HG02938 (cell line): ENCODE measurements at regions not wholly inside any gene's neighbourhood (a gene's known extent, or its start where the extent isn't known, plus 50 kb on each side); places are given as distances from the start of the nearest gene placed in this dataset.

Source experiments
- ATAC-seq: cut with Tn5 transposase; IDR thresholded peaks from one replicate; pipeline ENCODE4 v1.9.1; 2021; ENCODE audit warnings: mild to moderate bottlenecking, moderate library complexity; ENCODE audit not compliant: unreplicated experiment

- no peak for ATAC-seq
These were observed 490.4 kb upstream of the SEMA3A start for GRCh38 chr7:84684836-84685480.

DNA sequence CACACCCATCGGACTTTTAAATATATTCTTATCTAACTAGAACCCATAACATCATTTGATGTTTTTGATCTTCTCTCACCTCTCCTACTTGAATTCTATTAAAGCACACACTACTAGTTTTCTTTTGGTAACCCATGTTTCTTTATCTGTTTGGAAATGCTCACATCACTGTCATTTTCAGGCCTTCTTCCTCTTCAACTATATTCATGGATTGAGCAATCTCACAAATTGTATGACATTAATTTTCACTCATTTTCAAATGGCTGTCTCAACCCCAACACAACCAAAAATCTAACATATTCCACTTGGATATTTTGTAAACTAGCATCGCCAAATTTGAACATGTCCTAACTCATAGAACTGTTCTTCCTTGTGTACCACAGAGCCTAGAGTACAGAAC, 488.0 kb upstream of the SEMA3A start:
- no peak for ATAC-seq

- ATAC-seq = no peak
These were observed 484.3 kb upstream of the SEMA3A start for GRCh38 chr7:84678841-84679240.

DNA sequence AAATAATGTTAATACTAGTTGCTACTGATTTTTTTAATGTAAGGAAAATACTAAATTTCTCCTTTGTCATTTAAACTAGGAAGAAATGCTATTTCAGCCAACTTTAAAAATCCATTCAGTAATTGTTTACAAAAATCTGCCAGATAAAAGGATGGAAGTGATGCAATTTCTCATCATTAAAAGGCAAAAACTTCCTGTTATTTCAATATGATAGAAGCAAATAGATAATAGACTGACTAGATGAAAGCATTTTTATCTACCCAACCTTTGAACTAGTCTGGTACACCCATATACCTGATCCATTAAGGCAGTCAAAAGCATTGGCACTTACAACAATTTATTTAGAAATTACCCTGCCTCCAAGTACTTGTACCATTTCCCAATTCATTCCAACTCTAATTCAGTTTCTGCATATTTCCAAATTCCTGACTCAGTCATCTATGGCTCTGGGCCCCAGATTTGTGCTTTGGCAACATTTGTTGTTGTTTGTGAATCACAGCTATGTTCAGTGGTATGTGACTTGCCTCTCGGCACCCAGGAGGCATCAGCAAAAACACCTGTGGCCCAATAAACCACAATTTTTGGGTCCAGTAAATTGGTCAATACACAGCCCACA, 482.6 kb upstream of the SEMA3A start:
- no peak for ATAC-seq

- no peak for ATAC-seq
These were observed 481.0 kb upstream of the SEMA3A start for GRCh38 chr7:84675633-84676034.

GRCh38 chr7:84674236-84674913, 479.8 kb upstream of the SEMA3A start:
- ATAC-seq = no peak

- ATAC-seq = no peak
These were observed 474.7 kb upstream of the SEMA3A start for GRCh38 chr7:84669177-84669732.

DNA sequence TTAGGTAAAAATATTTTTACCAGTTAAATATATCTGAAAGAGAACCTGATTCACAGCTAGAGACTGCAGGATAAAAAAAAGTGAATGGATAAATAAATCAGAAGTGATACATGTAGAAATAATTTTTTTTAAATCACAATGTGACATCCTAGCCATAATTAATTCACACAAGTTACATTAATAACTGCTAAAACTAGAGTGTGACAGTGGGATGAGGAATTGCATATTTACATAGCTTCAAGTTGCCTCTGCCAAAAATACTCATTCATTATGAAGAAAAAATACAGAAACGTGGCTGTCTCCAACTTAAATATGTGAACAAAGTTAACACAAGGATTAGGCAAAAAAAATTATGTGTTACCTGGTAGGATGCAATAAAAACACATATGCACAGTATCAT, 473.5 kb upstream of the SEMA3A start:
- ATAC-seq = no peak

- ATAC-seq = no peak
These were observed 472.1 kb upstream of the SEMA3A start for GRCh38 chr7:84666651-84667050.

GRCh38 chr7:84665339-84665738, 470.8 kb upstream of the SEMA3A start:
- ATAC-seq = no peak

- ATAC-seq = no peak
These were observed 470.0 kb upstream of the SEMA3A start for GRCh38 chr7:84664626-84665025.

- ATAC-seq = no peak
These were observed 468.6 kb upstream of the SEMA3A start for GRCh38 chr7:84663224-84663623.

DNA sequence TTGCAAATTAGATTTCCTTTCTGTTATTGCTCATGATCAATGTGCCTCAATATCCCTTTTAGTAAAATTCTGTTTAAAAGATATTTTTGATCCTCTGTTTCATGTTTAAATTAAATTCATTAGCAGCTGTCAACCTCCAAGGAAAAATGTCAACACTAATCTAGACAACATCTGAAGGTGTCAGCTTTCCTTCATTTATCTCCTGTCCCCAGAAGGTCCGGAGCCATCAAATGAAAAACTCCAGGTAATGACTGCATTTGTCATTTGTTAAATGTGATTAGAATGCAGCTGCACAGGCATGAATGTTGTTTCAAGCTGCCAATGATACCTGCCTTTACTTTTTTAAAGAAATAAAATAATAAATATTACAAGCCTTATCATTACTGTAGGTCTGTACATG, 463.7 kb upstream of the SEMA3A start:
- ATAC-seq = no peak

DNA sequence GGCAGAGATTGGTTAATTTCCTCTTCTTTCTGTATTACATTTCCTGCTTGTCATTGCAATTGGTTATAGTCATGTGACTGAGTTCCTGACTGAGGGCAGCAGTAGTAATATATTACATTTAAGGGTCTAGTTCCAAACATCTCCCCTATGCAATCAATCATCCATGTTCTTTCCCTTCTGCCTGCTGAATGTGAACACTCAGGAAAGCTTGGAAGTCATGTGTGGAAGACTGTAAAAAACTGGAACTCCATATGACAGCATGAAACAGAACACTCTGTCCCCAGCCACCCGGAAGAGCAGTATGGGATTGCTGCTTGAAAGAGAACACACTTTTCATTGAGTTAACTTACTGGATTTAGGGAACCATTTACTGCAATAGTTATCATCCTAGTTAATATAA, 459.7 kb upstream of the SEMA3A start:
- ATAC-seq = no peak

DNA sequence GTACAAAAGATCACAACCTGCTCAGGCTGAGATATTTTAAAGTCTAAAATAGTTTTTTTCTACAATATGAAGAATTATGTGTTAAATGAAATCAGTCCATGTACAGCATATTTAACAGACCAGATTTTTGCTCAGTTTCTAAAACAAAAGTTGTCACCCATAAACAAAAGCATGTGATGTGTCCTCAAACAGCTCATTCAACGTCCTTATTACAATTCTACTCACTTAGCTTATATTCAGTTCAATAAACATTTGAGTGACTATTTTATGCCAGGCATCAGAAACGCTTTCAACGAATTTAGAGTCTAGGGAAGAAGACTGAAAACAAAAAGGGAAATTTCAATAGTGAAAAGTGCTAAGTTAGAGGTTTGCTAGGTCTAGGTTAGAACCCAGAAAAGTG, 457.3 kb upstream of the SEMA3A start:
- no peak for ATAC-seq

DNA sequence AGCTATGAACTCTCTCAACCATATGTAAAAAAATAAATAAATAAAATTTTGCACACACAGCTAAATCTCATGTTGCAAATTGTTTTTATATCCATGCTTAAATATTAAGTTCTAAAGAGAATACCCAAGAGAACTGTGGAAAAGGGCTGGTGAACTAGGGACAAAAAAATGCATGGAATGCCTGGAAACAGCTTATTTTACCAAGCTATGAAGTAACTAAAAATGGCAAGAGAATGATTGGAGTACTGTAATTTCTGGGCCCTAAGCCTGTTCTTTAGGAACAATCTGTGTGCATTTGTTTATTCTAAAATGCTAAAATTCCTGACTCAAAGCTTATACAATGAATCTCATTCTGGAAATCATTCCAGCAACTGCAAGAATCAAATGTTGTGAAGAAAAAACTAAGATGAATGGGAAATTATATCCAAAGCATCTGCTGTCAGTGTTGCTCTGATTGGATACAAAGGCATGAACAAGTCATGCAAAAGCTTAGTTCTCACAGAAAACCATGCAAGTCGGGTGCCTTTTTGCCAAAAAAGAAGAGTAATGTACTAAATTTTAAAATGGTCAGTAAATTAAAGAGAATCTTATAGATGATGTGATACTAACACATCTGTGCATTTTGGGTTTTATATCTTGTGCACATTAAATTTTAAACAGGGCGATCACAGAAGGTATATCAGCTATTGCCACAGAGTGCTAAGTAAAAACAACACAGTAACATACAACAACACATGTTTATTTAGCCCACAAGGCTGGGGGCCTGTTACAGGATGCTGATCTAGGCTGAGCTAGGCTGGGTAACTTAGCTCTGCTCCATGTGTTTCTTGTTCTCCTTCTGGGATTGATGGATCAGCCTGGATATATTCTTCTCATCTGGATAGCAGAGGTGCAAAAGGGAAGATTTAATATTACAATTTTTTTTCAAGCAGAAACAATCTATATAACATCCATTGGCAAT, 453.5 kb upstream of the SEMA3A start:
- no peak for ATAC-seq

GRCh38 chr7:84642611-84643010, 448.0 kb upstream of the SEMA3A start:
- ATAC-seq = no peak

- no peak for ATAC-seq
These were observed 446.0 kb upstream of the SEMA3A start for GRCh38 chr7:84640637-84641036.

- no peak for ATAC-seq
These were observed 443.7 kb upstream of the SEMA3A start for GRCh38 chr7:84638339-84638697.

GRCh38 chr7:84637568-84638338, 443.2 kb upstream of the SEMA3A start:
- ATAC-seq = no peak
